ENCODE measurements at regions not wholly inside any gene's neighbourhood (a gene's known extent, or its start where the extent isn't known, plus 50 kb on each side); places are given as distances from the start of the nearest gene placed in this dataset.

DNA sequence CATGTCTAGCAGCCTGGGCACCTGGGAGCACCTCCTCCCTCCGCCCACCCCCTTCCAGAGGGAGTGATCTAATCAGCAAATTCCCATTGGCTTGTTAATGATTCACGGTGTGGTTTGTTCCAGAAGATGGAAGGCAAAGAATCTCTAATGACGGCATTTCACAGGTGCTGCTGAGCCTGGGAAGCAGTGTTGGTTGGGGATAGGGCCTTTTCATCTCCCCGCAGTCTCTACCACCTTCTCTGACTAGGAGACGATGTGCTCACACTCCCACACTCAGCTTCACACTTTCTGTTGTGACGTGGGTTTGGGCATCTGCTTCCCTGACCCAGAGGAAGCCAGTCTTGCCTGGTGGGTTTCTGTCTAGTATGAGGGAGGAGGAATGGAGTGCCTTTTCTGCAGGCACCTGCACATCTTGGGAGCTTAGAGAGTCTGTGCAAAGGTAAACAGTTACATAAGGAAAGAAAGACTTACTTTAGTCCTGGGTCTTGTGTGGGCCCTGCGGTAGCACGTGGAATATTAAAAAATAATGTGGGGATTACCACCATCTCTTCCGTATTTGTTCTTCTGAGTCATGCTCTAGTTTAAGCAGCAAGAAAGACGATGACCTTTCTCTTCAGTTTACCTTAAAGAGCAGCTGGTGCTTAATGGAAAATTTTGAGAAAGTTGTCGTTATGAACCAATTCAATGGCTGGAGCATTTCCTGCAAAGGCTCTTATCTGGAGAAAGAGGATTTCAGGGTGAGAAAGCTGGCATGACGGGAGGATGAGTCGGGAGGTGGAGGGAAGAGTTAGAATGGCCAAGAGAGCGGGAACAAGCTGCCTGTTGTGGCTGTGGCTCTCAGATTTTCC lies 70.6 kb upstream of the ARHGAP5 start:
- no peak for DNase-seq

DNA sequence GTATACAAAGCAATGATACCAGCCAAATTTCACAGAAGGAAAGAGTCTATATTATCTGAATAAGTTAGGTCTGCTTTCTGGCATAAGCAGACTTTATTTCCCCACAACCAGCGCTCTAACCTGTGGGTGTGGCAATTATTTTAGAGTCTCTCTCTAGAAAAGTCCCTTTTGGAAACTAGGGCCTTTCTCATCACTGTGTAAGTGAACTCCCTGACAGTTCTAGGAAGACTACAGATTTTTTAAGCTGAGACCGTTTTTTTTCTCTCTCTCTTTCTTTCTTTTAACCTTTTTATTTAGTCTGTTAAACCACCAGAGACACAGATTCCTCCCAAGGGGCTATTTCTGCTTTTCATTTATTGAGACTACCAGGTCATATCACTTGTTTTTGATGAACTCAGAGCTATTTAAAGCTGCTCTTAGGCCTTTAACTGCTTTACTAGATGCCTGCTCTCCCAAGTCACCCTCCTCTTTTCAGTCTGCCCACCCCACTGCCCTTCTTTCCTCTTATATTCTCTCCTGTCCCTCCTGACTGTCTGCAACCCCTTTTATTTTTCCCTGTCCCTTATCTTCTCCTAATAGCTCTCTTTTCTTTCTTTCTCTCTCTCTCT lies 69.2 kb upstream of the ARHGAP5 start:
- H3K4me3 Mint-ChIP-seq = no peak overlapping the region
- H3K36me3 Mint-ChIP-seq (ENCODE audit: low read depth) = peaks cover 2% of the 10 kb centered on the region
- ATAC-seq = no peak
- no peaks in the 10 kb centered on the region for H3K9me3 ChIP-seq (ENCODE audit: control insufficient read depth, low read length, poor library complexity, severe bottlenecking)
- peaks cover 34% of the 10 kb centered on the region for H3K27me3 Mint-ChIP-seq
- DNase-seq = no peak
- peak overlapping the region; percentile 49 for H3K27ac Mint-ChIP-seq
- peaks cover 11% of the 10 kb centered on the region for H3K4me1 Mint-ChIP-seq

More for the DNA sequence above, 70.6 kb upstream of the ARHGAP5 start:
- Mint-ChIP-seq H3K4me3 (no peak overlapping the region), H3K4me1 (peaks cover 11% of the 10 kb centered on the region), H3K27me3 (peaks cover 34% of the 10 kb centered on the region), H3K36me3 (ENCODE audit: low read depth) (peaks cover 2% of the 10 kb centered on the region), H3K27ac (no peak overlapping the region)
- H3K9me3 ChIP-seq (ENCODE audit: control insufficient read depth, low read length, poor library complexity, severe bottlenecking) = no peaks in the 10 kb centered on the region
- ATAC-seq = no peak

DNA sequence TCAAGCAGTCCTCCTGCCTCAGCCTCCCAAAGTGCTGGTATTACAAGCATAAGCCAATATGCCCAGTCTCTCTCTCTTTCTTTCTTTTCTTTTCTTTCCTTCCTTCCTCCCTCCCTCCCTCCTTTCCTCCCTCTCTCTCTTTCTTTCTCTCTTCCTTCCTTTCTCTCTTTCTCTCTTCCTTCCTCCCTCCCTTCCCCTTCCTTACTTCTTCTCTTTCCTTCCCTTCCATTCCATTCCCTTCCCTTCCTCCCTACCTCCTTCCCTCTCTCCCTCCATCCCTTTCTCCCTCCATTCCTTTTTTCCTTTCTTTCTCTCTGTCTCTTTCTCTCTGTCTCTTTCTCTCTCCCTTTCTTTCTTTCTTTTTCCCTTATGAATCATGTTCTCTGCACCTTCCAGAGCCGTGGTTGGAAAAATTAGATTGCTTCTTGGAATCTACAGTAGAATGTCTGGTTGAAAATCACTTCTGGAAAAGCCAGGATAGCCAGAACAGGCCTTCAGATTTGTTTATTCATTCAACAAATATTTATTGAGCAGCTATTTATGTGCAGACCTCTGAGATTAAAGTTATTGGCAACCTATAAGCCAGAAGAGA lies 68.4 kb upstream of the ARHGAP5 start:
- ATAC-seq (no peak), DNase-seq (no peak)
- peaks cover 2% of the 10 kb centered on the region for H3K36me3 Mint-ChIP-seq (ENCODE audit: low read depth)
- peaks cover 11% of the 10 kb centered on the region for H3K4me1 Mint-ChIP-seq
- no peaks in the 10 kb centered on the region for H3K9me3 ChIP-seq (ENCODE audit: control insufficient read depth, low read length, poor library complexity, severe bottlenecking)
- H3K27me3 Mint-ChIP-seq = peaks cover 34% of the 10 kb centered on the region
- H3K4me3 Mint-ChIP-seq = no peak overlapping the region
- no peak overlapping the region for H3K27ac Mint-ChIP-seq

DNA sequence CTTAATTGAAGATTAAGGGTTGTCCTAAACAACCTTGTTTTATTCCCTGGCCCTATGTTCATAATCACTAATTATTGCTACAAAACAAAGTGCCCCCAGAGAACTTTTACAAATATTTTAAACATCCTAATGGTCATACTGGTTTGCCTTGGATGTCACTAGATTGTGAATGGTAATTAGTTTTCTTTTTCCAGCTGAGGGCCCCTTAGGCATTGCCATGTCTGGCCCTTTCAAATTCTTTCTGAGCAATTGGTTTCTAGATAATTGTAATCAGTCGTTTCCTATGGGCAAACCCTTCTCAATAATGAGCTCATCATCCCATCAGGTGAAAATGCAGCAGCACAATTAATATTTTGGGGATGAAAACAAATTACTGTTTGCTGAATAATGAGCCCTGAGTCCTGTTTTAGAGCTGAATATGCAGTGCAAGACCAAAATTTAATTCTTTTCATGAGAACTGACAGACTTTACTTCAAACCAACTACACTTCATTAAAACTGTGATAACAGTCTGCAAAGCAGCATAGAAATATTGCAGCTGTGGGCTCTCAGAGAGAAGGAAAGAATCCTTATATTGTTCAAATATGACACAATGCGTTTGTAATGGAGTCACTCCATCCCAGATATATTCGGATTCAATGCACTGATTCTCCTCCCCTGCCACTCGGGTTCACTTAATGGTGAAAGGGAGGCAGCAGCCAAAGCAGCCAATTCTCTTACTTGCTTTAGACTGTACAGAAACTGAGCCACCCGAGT lies 67.7 kb upstream of the ARHGAP5 start:
- peaks cover 33% of the 10 kb centered on the region for H3K27me3 Mint-ChIP-seq
- peaks cover 2% of the 10 kb centered on the region for H3K36me3 Mint-ChIP-seq (ENCODE audit: low read depth)
- DNase-seq (no peak), ATAC-seq (no peak)
- no peak overlapping the region for H3K4me3 Mint-ChIP-seq
- peaks cover 11% of the 10 kb centered on the region for H3K4me1 Mint-ChIP-seq
- no peak overlapping the region for H3K27ac Mint-ChIP-seq
- H3K9me3 ChIP-seq (ENCODE audit: control insufficient read depth, low read length, poor library complexity, severe bottlenecking) = no peaks in the 10 kb centered on the region

DNA sequence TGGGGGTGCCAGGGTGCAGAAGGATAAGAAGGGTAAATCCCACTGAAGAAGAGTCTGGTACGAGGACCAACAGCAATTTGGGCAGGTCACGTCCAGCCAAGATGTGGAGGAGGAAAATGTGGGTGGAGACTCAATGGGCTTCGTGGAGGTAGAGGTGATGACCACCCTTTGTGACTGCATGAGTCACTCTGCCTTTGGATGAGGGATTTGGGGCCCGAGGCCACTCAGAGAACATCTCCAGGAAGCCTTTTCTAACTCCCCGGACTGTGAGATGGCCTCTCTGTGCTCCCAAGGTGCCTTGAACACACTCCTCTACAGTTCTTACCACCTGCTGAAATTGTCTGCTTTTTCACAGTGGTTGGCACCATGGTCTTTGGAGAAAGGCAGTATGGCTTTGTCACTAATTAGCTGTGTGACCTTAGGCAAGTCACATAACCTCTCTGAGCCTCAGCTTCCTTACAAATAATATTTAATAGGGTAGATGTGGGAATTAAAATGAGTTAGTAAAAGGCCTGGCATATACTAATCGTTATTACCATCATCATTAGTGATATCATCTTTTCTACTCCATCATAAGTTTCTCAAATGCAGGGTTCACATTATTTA lies 67.0 kb upstream of the ARHGAP5 start:
- DNase-seq (no peak), ATAC-seq (no peak)
- H3K27me3 Mint-ChIP-seq = peaks cover 26% of the 10 kb centered on the region
- no peak overlapping the region for H3K27ac Mint-ChIP-seq
- no peaks in the 10 kb centered on the region for H3K9me3 ChIP-seq (ENCODE audit: control insufficient read depth, low read length, poor library complexity, severe bottlenecking)
- H3K4me3 Mint-ChIP-seq = no peak overlapping the region
- H3K36me3 Mint-ChIP-seq (ENCODE audit: low read depth) = peaks cover 2% of the 10 kb centered on the region
- peaks cover 11% of the 10 kb centered on the region for H3K4me1 Mint-ChIP-seq

DNA sequence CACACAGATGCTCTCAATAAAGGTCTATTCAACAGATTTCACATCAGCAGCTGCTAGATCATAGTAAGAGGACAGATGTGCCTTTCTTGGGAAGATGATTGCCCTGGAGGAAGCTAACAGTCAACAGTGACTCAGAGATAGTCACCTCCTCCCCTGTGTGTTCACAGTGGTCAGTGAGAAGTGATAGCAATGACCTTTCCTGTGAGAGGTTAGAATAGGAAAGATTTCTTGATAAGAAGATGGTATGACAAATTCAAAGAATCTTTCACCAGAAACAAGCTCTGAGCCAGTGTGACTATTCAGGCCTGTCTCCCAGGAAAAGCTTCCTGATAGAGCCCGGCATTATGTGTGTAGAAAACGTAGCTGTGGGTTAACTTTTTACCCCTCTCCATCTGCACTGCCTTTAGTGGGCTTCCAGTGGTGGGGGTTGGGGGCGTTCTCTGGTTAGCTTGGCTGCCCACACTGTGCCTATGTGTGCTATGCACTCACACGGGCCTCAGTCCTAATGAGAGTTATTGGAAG lies 66.4 kb upstream of the ARHGAP5 start:
- no peak overlapping the region for H3K27ac Mint-ChIP-seq
- no peak for ATAC-seq
- DNase-seq = no peak
- peaks cover 22% of the 10 kb centered on the region for H3K27me3 Mint-ChIP-seq
- no peak overlapping the region for H3K4me3 Mint-ChIP-seq
- peaks cover 11% of the 10 kb centered on the region for H3K4me1 Mint-ChIP-seq
- peaks cover 2% of the 10 kb centered on the region for H3K36me3 Mint-ChIP-seq (ENCODE audit: low read depth)
- H3K9me3 ChIP-seq (ENCODE audit: control insufficient read depth, low read length, poor library complexity, severe bottlenecking) = no peaks in the 10 kb centered on the region

DNA sequence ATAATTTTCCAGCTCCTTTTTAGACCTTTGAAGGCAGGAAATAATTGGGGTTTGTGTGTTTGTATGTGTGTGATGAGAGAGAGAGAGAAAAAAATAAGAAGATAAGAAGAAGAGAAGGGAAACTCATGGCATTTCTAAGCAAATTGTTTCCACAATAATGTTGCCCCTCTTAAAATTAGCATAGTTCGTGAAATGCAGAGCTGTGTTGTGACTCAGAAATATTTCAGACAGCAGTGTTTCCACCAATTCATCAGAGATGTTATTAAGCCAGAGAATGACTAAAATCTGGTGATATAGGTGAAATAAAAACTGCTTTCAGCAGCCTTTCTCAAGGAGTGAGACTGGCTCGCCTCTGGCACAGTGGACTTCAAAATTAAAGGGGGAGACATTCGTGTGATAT lies 65.9 kb upstream of the ARHGAP5 start:
- no peak overlapping the region for H3K4me3 Mint-ChIP-seq
- no peak overlapping the region for H3K27ac Mint-ChIP-seq
- ATAC-seq (no peak), DNase-seq (no peak)
- H3K36me3 Mint-ChIP-seq (ENCODE audit: low read depth) = peaks cover 2% of the 10 kb centered on the region
- peaks cover 19% of the 10 kb centered on the region for H3K27me3 Mint-ChIP-seq
- peaks cover 11% of the 10 kb centered on the region for H3K4me1 Mint-ChIP-seq
- H3K9me3 ChIP-seq (ENCODE audit: control insufficient read depth, low read length, poor library complexity, severe bottlenecking) = no peaks in the 10 kb centered on the region

DNA sequence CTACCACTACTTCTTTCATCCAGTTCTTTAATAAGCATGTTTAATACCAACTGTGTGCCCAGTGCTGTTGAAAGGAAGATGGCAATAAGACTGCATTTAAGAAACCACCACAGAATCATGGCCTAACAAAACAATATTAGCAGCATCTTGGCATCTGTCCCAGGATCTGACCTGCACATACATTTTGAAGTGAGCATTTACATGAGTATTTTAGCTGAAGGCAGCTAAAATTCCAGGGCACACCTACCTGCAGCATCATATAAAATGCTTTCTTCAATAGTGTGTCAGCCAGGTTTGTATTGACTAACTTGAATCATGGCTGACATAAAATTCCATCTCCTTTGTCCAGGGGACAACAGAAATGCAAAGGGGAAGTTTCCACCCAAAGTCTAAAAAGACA lies 65.0 kb upstream of the ARHGAP5 start:
- H3K27ac Mint-ChIP-seq = no peak overlapping the region
- DNase-seq (no peak), ATAC-seq (no peak)
- peaks cover 13% of the 10 kb centered on the region for H3K27me3 Mint-ChIP-seq
- peaks cover 2% of the 10 kb centered on the region for H3K36me3 Mint-ChIP-seq (ENCODE audit: low read depth)
- peaks cover 4% of the 10 kb centered on the region for H3K4me1 Mint-ChIP-seq
- no peaks in the 10 kb centered on the region for H3K9me3 ChIP-seq (ENCODE audit: control insufficient read depth, low read length, poor library complexity, severe bottlenecking)
- H3K4me3 Mint-ChIP-seq = no peak overlapping the region

DNA sequence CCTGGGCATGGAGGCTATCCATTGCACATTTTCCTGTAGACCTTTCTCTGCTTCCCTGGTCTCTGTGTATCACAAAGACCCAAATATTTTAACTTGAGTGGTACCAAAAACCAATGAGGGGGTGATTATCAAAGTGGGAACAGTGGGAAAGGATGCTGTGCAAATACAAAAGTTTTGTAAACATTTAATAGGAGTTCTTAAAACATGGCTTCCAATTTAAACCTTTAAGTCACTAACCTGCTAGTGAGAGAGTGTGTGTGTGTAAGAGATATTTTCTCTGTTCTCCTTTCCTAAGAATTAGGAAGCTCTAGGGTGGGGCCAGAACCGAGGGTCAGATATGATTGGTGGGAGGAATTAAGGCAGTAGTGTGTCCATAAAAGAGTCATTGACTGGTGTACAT lies 64.5 kb upstream of the ARHGAP5 start:
- Mint-ChIP-seq H3K4me1 (peaks cover 4% of the 10 kb centered on the region), H3K4me3 (no peak overlapping the region), H3K36me3 (ENCODE audit: low read depth) (peaks cover 2% of the 10 kb centered on the region), H3K27me3 (peaks cover 13% of the 10 kb centered on the region), H3K27ac (no peak overlapping the region)
- no peak for DNase-seq
- no peak for ATAC-seq
- H3K9me3 ChIP-seq (ENCODE audit: control insufficient read depth, low read length, poor library complexity, severe bottlenecking) = no peaks in the 10 kb centered on the region

DNA sequence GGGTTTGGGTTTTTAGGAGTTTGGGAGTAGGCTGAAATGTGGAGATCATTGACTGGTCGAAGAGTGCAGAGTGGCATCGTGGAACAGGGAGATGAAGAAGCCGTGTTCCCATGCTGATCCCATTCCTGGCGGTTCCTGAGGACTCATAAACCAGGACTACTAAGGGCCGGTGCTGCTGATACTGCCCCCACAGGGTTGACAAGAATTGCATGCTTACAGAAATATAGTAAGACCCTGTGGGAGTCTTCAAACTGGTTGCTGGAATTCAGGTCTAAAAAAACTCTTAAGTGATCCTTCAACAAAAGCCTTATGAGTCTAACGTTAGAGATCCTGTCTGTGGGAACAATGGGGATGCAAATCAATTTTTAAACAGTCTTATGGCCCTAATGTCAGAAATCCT lies 64.0 kb upstream of the ARHGAP5 start:
- Mint-ChIP-seq H3K27me3 (peaks cover 8% of the 10 kb centered on the region), H3K36me3 (ENCODE audit: low read depth) (peaks cover 2% of the 10 kb centered on the region), H3K27ac (no peak overlapping the region), H3K4me1 (peaks cover 2% of the 10 kb centered on the region), H3K4me3 (no peak overlapping the region)
- ATAC-seq = no peak
- no peak for DNase-seq
- no peaks in the 10 kb centered on the region for H3K9me3 ChIP-seq (ENCODE audit: control insufficient read depth, low read length, poor library complexity, severe bottlenecking)

DNA sequence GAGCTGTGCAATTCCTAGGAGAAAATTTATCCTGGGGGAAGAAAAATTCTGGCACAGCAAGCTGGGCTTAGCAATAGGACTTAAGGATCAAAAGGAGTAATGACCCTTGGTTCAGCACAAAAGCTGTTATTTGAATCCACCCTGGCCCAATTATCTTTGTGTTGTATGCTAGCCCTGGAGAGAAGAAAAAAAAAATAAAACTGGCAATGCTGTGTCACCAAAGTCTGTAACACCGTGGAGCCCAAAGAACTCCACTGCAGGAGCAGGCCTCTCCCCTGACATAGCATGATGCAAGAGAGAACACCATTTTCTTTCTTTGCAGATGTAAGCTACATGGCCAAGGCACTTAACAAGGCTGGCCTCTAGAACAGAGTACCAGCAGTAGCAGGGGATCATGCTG lies 63.0 kb upstream of the ARHGAP5 start:
- no peaks in the 10 kb centered on the region for H3K9me3 ChIP-seq (ENCODE audit: control insufficient read depth, low read length, poor library complexity, severe bottlenecking)
- DNase-seq = no peak
- peaks cover 2% of the 10 kb centered on the region for H3K36me3 Mint-ChIP-seq (ENCODE audit: low read depth)
- H3K27ac Mint-ChIP-seq = no peak overlapping the region
- no peaks in the 10 kb centered on the region for H3K4me1 Mint-ChIP-seq
- ATAC-seq = no peak
- H3K4me3 Mint-ChIP-seq = no peak overlapping the region
- peaks cover 7% of the 10 kb centered on the region for H3K27me3 Mint-ChIP-seq

DNA sequence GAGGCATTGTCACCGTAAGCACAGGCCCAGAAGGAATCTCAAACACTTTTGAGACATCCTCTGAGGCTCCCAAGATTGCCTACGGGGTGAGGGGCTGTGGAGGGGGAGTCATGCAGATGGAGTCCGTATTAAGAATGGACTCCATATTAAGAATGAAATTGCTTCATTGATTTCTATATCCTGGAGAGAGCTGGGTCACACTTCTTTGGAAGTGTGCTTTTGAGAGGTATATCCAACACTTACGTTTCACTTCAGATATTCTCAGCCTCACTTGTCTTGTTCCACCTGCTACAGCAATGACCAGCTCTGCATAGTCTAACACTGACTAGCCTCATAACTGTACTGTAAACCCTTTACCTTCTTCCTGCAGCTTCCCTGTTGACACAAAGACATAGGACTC lies 62.6 kb upstream of the ARHGAP5 start:
- no peaks in the 10 kb centered on the region for H3K4me1 Mint-ChIP-seq
- peaks cover 2% of the 10 kb centered on the region for H3K36me3 Mint-ChIP-seq (ENCODE audit: low read depth)
- DNase-seq (no peak), ATAC-seq (no peak)
- peaks cover 7% of the 10 kb centered on the region for H3K27me3 Mint-ChIP-seq
- H3K27ac Mint-ChIP-seq = no peak overlapping the region
- no peak overlapping the region for H3K4me3 Mint-ChIP-seq
- H3K9me3 ChIP-seq (ENCODE audit: control insufficient read depth, low read length, poor library complexity, severe bottlenecking) = no peaks in the 10 kb centered on the region

DNA sequence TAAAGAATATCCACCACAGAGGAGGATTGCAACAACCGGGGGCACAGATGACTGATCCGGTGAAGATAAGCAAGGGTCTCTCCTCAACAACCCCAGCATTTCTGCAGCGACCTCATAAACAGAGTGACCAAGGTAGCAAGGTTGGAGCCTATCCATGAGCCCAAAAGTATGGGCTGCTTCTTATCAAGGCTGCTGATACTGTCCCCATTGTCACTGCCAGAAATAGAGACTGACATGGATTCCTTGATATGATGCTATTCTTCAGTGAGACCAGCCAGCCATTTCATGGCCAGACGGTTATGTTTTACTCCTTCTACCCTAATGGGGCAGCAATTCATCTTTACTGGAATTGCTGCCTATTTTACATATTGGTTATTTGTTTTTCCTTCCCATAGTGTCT lies 61.9 kb upstream of the ARHGAP5 start:
- Mint-ChIP-seq H3K27me3 (peaks cover 7% of the 10 kb centered on the region), H3K4me1 (no peaks in the 10 kb centered on the region), H3K27ac (no peak overlapping the region), H3K4me3 (no peak overlapping the region), H3K36me3 (ENCODE audit: low read depth) (peaks cover 2% of the 10 kb centered on the region)
- DNase-seq = no peak
- ATAC-seq = no peak
- no peaks in the 10 kb centered on the region for H3K9me3 ChIP-seq (ENCODE audit: control insufficient read depth, low read length, poor library complexity, severe bottlenecking)

Data from T-helper 17 cell (primary cell).